Stimulated activated CD8-positive, alpha-beta memory T cell treated with anti-CD3 and anti-CD28 coated beads, Interleukin-4, amount 100 ng/mL, for 24 hours (primary cell): ENCODE measurements at regions not wholly inside any gene's neighbourhood (a gene's known extent, or its start where the extent isn't known, plus 50 kb on each side); places are given as distances from the start of the nearest gene placed in this dataset.
"Not testable (repeated sequence)": the region's sequence is repeated elsewhere in the genome, so short reads cannot be mapped to it uniquely, and the experiment has no call there.

Experiments used
- DNase-seq: peaks from one replicate; pipeline ENCODE4 v3.0.0-alpha.2; 2020; ENCODE audit warnings: low read depth

DNA sequence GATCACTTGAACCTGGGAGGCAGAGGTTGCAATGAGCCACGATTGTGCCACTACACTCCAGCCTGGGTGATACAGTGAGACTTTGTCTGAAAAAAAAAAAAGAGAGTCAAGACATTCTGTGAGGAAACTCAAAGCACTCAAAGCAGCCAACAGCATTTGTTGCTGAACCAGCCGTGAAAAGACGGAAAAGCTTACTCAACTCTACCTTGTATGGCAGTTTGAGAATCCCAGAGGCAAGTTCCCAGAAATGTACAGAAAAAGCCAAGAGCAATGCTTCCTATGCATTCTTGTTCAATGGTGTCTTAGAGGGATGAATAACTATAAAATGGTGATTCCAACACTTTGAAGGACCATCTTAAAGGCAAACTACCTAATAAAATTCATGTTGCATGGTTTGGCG is 170.2 kb downstream of the HSD17B3 start:
- no peak for DNase-seq

DNA sequence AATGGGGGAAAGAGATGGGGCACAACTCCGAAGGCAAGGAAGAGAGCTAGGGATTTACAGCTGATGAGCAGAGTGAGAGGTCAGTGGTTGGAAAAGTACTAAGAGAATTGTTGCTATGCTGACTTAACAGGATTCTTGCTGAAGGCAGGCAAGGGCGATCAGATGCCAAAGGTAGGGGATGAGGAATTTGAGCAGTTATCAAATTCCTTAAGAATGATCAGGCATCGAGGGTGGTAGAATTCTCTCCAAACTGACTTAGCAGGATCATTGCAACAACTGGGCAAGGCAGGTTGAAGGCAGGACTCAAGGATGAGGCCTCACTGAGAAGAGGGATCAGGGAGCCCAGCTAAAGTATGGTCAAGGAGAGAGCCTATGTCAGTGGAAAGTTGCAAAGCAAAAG is 171.0 kb downstream of the HSD17B3 start:
- DNase-seq, result no peak

DNA sequence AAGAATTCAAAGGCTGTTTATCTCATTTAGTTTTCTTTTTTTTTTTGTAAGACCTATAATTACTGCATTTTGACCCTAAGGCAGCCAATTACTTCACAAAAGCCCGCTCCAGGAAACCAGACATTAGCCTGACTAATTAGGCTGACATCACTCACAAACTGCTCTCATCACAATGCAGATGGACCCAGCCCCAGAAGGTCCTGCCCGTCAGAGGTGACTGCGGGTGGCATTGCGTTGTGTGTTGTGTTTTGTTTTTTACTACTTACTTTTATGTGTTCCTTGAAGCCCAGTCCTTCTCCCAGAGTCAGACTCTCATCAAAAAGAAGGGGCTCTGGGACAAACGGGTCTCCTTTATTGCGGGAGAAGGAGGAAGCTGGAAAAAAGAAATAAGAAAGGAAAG is 172.2 kb downstream of the HSD17B3 start:
- DNase-seq, result no peak

DNA sequence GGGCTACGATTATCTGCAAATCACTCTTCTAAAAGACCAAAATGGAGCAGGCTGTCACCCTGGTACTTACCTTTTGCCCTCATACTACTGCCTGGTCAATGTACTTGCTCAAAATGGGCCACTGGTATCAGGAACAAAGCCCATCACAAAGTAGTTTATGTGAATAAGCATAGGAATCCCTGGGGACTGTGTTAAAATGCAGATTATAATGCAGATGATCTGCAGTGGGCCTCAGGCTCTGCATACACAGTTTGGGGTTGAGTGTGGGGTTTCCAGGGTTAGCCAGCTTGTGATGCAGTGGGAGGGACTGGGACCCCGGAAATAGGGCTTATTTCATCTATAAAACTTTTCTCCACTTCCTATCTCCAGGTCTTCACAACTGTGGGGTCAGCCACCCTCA is 173.1 kb downstream of the HSD17B3 start:
- DNase-seq, result no peak

DNA sequence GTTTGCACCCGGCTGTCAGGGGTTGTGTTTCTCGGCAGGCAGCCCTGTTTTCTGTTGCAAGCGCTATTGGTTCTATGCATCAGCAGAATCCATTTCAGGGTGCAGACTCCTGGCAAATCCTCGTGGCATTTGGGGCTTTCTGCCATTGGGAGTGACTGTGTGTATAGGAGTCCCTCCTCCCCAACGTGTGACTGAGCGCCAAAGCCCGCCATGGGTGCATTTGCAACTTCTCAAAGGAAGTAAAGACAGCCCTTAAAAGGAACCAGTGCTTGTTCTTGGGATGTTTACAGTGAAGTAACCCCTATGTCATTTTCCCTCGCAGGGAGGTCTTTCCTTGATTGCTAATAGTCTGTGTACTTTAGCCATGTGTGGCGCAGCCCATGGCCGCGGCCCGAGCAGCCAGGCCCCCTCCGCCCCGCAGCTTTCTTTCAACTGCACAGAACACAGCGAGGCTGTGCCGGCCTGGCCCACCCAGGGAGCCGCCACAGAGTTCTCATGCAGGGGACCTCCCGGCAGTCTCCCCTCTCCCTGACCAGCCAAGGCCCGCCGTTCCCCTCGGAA is 175.6 kb downstream of the HSD17B3 start:
- DNase-seq, result no peak

GRCh38 chr9:96125624-96126023 is 176.4 kb downstream of the HSD17B3 start:
- no peak for DNase-seq

GRCh38 chr9:96122751-96123150 is 179.2 kb downstream of the HSD17B3 start:
- DNase-seq, result no peak

DNA sequence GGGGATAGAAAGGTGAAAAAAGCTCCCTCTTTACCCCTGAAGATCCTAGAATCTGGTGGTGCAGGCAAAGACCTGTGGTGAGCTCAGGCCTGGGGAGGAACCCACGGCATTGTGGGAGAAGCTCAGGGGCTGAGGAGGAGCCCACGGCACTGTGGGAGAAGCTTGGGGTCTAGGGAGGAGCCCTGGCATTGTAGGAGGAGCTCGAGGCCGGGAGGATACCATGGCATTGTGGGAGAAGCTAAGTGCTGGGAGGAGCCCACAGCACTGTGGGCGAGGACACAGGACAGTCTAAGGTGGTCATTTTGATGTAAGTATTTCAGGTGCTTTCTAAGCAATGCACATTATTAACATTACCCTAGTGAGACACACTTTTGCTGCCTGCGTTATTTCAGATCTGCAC is 179.7 kb downstream of the HSD17B3 start:
- DNase-seq, result no peak

- DNase-seq, result no peak
Measured at GRCh38 chr9:96121136-96121535, 180.8 kb downstream of the HSD17B3 start.

DNA sequence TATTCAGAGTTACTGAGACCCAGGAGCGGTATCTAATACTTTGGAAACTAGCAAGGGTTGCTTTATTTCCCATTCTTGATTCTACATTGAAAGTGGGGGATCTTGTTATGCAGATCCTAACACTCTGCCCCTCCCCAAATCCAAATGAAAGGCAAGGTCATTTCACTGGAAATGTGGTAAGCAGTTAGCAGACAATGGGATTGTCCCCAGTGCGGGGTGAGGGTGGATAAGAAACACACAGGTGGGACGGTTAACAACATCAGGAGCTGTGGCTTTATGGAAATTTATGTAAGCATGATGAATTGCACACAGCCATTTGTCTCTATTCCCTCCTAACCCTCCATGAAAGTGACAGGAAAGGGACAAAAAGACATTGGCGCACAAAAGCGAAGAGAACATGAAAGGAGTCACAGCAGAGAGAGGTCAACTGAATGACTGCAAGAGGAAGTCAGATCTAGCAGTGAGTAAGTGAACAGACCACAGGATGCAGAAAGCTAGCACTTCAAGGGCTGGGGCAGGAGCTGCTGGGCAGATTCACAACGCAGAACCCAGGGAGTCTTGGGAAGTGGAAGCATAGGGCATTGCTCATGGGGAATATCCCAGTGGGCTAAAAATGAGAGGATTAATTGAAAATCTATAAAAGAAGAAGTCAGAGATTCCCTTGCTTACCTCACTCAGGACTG is 184.4 kb downstream of the HSD17B3 start:
- no peak for DNase-seq

DNA sequence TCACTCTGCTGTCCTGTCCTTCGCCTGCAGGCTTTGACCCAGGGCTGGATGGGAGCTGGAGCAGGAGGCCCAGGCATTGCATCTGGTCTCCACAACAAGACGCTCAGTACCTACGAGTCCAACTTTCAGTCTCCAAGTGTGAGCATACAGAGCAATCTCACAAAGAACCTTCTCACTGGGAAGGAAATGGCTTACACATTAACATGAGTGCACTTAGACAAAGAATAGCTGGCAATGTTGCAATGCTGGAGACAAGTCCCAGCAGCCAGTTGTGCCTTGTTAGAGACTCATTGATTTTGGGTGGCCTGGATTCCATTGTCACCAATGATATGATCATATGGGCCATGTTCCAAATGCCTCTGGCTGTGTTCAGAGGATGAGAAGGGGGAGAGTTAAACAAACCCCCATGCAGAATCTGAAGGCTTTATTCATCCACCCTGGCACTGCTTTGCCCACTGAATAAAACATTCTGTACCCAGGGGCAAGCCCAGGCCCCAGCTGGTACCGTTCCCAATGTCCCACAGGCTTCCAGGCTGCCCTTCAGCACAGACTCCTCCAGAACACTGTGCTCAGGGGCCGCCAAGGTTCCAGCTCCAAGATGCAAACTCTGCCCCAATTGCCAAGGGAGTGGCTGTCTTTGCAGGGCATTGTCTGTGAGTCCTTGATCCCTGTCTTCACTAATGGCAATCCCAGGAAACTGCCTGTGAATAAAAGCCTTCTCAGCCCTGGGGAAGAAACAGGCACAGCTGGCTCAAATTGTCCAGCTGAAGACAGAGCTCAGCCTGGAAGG is 185.5 kb downstream of the HSD17B3 start:
- DNase-seq, result no peak

DNA sequence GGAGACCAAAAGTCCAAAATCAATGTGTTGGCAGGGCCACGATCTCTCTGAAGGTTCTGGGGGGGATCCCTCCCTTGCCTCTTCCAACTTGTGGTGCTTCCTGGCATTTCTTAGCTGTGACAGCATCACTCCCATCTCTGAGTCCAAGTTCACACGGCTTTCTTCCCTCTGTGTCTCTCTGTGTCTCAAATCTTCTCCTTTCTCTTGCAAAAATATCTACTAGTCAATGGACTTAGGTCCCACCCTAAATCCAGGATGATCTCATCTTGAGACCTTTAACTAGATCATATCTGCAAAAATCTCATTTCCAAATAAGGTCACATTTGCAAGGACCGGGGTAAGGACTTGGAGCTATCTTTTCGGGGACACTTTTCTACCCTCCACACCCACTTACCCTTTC is 186.1 kb downstream of the HSD17B3 start:
- DNase-seq, result no peak

DNA sequence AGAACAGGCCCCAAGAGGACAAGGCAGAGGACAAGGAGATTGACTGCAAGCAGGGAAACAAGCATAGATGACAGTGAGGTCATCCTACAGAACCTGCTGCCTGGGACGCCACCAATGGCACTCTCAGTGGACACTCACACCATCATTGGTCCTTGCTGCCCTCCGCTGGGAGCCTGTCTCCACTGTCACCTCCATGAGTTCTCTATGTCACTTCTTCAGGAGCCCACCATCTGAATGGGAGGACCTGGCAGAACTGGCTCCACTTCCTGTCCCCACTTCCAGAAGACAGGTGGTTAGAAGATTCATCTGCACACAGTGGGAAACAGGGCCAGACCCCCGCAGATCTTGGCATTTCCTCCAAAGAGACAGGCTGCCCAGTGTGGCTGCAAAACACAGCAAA is 188.9 kb downstream of the HSD17B3 start:
- DNase-seq, result no peak

- DNase-seq, result no peak
Measured at GRCh38 chr9:96109680-96110351, 192.2 kb downstream of the HSD17B3 start.

DNA sequence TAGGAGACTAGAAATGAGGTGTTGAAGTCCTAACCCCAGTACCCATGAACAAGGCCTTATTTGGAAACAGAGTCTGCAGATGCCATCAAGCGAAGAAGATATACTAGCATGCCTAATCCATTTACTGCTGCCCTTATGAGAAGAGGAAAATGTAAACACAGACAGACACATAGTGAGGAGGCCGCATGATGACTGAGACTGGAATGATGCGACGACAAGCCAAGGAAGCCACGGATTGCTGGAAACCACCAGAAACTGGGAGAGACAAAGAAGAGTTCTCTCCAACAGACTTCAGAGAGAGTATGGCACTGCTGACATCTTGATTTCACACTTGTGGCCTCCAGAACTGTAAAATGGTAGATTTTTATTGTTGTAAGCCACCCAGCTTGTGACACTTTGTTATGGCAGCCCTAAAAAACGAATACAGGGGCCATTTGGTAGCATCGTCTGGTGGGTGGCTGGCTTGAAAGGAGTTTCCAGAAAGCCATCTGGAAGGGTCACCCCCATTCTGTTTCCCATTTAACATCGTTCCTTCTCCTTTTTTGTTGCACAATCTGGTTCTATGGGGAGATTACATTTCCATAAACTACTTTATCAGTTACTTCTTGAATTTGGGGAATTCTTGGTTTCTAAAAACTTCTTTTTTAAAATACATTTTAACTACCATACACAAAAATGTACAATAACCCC is 193.1 kb downstream of the HSD17B3 start:
- DNase-seq, result no peak

DNA sequence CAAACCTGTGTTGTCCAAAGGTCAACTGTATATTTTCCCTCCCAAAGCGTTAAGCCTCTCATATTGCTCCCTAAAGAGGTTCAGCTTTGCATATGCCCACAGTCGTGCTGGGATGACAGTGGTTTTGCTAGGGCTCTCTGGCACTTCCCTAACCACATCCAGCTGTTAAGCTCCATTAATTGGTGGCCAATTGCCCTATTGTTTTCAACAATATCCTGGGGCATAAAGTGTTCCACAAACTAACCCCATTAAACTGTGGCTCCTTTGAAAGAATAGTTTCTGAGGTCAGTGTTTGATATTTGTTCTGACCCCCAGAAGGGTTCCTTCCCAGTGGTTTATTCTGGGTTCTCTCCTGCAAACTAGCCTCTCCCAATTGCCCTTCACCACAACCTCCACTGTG is 194.5 kb downstream of the HSD17B3 start:
- DNase-seq, result no peak

DNA sequence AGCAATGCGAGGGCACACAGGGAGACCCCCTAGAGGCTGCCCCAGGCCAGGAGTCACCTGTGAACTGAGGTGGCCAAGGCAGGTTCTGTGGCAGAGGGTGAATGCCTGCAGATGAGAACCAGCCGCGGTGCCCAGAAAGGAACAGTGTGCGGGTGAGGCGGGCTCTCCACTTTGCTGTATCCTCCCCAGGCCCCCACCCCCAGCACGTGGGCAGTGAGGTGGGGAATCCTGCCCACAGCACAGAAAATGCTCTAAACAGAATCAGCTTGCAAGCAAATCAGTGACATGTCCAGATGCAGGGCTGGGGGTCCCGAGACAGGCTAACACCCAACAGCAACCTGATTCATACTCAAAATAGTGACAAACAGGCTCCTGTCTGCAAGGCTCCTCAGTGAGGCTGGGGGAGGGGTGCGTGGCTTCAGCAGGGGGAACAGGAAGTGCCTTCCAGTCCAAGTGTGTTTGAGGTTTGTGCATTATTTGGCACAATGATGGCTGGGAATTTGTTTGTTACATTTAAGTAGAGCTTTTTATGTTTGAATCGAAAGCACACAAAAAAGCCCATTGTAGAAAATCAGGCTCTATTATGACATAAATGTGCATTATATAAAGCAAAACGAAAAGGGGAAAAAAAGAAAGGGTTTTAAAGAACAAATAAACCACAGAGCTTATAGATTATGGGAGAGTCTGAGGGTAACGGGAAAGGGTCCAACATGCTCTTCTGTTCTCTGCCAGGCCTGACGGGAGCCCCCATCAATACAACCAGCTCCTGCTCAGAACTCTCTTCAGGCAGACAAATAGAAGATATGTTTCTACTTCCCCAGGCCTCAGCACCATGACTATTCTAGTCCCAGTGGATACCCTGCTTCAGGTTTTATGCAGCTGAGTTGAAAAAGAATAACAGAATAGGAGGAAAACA is 201.3 kb downstream of the HSD17B3 start:
- no peak for DNase-seq

- not testable (repeated sequence) for DNase-seq
Measured at GRCh38 chr9:96090630-96091029, 211.3 kb downstream of the HSD17B3 start.

DNA sequence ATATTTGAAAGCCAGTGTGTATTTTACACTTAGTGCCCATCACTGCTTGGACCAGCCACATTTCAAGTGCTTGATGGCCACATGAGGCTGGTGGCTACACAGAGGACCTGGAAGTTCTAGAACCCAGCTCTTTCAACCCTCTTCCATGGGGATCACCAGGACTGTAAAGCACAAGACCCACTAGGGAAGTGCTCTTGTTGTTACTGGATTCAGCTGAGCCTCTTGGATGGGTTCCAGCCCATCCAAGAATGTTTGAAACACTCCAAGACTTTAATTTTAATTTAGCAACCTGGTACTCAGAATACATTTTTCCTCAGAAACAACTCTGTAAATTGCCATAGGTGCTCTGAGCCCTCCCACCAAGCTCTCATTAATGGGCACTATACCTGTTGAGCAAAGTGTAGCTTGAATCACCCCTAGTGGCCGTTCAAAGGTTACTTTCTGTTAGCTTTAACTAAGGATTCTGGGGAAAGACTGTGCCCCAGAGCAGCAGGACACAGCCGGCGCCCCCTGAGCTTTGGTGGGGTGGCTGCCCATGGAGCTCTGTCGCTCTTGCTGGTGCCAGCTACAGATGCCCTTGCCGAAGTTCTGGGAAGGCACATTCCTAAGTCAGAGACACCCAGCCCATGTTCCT is 212.4 kb downstream of the HSD17B3 start:
- no peak for DNase-seq

GRCh38 chr9:96088510-96088909 is 213.0 kb downstream of the ERCC6L2 start:
- DNase-seq, result no peak
